ENCODE measurements at regions not wholly inside any gene's neighbourhood (a gene's known extent, or its start where the extent isn't known, plus 50 kb on each side); places are given as distances from the start of the nearest gene placed in this dataset.

DNA sequence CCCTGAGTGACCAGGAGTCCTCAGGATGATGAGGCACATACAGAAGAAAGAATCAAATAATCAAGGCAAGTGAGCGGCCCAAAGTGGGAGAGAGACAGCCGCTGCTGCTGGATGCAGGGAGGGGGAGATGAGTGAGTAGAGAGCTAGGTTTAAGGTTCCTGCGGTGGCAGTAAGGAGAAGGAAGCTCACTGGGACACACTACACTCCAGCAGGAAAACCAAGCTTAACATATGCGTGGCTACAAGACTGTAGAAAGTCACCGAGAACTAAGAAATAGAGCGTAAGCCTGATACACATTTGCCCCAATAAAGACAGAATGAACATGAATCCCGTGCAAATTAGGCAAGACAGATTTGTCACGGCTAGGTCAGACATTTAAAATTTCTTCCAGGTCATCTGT is 470.2 kb downstream of the KDM4C start:
- TF ChIP-seq, protein P1, sequence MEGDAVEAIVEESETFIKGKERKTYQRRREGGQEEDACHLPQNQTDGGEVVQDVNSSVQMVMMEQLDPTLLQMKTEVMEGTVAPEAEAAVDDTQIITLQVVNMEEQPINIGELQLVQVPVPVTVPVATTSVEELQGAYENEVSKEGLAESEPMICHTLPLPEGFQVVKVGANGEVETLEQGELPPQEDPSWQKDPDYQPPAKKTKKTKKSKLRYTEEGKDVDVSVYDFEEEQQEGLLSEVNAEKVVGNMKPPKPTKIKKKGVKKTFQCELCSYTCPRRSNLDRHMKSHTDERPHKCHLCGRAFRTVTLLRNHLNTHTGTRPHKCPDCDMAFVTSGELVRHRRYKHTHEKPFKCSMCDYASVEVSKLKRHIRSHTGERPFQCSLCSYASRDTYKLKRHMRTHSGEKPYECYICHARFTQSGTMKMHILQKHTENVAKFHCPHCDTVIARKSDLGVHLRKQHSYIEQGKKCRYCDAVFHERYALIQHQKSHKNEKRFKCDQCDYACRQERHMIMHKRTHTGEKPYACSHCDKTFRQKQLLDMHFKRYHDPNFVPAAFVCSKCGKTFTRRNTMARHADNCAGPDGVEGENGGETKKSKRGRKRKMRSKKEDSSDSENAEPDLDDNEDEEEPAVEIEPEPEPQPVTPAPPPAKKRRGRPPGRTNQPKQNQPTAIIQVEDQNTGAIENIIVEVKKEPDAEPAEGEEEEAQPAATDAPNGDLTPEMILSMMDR (IDR thresholded peaks at IDR 0.05), result no peak
- TF ChIP-seq POLR2A (IDR thresholded peaks at IDR 0.05) (no peak), EP300 (IDR thresholded peaks at IDR 0.05) (no peak)
